KOPT-K1 (cell line): ENCODE measurements at regions not wholly inside any gene's neighbourhood (a gene's known extent, or its start where the extent isn't known, plus 50 kb on each side); places are given as distances from the start of the nearest gene placed in this dataset.

Experiments
- H3K27ac ChIP-seq: fragments of 200-600 bp; sonication (generic); 2 replicates; pipeline ENCODE4 v1.5.1; 2016; ENCODE audit warnings: antibody characterized with exemption, mild to moderate bottlenecking, low read depth, low read length; ENCODE audit not compliant: poor library complexity, severe bottlenecking
- H3K36me3 ChIP-seq: fragments of 200-600 bp; sonication (generic); 2 replicates; pipeline ENCODE4 v1.5.1; 2017; ENCODE audit warnings: antibody characterized with exemption, mild to moderate bottlenecking, low read length, moderate library complexity; ENCODE audit not compliant: insufficient read depth
- H3K9me3 ChIP-seq: fragments of 200-600 bp; sonication (generic); 2 replicates; pipeline ENCODE4 v1.5.1; 2017; ENCODE audit warnings: antibody characterized with exemption, low read length, mild to moderate bottlenecking; ENCODE audit not compliant: insufficient read depth, poor library complexity, severe bottlenecking

- H3K36me3 ChIP-seq, result no peaks in the 10 kb centered on the region
- H3K9me3 ChIP-seq, result peaks cover 14% of the 10 kb centered on the region
- H3K27ac ChIP-seq, result no peak overlapping the region
Observed at GRCh38 chr6:170189236-170189635, 101.6 kb downstream of the DLL1 start.

DNA sequence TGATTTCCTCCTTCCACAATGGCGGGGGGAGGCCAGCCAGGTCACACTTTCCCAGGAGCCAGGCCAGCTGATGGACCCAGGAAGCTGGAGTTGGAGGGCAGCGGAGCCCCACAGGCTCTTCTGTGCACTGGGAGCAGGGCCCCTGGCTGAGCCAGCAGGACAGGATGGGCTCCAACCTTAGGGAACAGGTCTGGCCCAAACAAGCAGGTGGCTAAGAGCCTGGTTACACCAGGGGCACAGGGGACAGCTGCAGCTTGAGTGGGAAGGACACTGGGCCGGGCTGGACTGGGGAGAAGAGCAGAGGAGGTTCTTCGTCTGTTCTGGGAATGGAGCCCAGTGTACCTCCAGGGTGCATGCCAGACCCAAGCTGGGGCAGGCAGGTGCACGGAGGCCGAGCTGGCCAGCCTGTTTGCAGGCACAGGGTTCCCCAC, 102.3 kb downstream of the DLL1 start:
- H3K36me3 ChIP-seq, result no peaks in the 10 kb centered on the region
- peaks cover 7% of the 10 kb centered on the region for H3K9me3 ChIP-seq
- H3K27ac ChIP-seq, result no peak overlapping the region

DNA sequence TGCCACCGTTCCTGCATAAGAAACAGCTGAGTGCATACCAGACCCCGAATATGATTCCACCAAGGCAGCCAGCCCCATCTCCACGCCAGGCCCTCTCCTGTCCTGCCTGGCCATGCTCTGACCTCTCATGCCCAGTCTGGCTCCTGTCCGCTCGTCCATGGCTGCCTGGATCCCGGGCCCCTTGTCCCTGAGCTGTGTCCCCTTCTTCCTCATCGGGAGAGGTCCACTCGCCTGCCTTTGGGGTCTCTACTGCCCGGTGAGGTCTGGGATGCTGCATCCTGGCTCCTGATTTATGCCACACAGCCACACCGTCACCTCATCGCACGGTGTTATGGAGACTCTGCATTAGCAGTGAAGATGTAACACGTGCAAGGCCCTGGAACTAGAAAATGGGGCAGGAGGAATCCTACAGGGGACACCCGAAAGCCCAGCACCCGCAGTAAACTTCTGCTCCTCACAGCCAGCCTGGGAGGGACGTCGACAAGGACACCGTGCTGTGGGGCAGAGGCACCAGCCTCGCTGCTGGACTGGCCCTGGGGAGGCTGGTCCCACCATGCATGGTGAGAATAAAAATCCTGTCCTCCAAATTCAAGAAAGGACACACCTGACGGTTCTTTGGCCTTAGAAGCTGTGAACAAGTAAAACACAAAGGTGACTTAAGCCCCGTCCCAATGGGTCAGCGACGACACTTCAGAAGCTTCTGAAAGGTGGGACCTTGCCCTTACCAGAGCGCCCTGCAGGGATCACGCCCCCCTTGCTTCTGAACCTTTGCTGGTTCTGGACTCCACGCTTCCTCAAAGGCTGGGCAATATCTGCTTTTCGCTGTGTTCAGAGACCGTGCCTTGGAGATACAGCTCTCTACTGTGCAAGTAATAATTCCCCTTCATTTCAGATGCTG, 103.0 kb downstream of the DLL1 start:
- Histone ChIP-seq H3K9me3 (peaks cover under 1% of the 10 kb centered on the region), H3K27ac (no peak overlapping the region), H3K36me3 (no peaks in the 10 kb centered on the region)

DNA sequence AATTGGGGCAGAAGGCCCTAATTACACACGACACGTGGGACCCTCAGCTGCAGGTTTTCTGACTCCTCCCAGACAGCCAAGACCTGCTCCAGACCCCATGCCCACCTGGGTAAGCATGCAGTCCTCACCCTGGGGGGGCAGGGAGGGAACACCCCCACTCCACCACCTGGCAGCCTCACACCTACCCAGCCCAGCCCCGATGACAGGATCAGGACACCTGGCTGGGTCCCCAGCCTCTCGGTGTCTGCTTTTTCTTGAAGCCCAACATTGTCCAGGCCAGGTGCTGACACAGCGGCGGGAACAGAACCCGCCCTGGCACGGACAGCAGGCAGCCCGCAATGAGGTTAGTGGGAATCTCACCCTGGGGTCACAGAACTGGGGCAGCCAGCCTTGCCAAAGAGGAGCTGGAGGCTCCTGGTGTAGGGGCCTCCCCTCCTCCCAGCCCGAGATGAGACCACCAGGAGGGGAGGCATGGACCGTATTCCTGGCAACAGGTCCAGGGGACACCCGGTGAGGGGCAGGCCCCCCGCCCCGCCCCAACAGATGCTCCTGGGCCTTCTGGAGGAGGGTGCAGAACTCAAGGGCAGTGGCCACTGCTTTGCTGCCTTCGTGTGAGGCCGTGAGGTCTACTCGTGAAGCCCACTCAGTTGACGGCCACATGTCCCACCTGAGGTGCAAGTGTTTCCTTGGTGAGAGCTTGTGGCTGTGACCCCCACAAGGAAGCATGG, 103.8 kb downstream of the DLL1 start:
- Histone ChIP-seq H3K27ac (no peak overlapping the region), H3K9me3 (peaks cover 5% of the 10 kb centered on the region), H3K36me3 (no peaks in the 10 kb centered on the region)

GRCh38 chr6:170186006-170186935, 104.6 kb downstream of the DLL1 start:
- Histone ChIP-seq H3K36me3 (no peaks in the 10 kb centered on the region), H3K9me3 (peaks cover 10% of the 10 kb centered on the region), H3K27ac (no peak overlapping the region)

DNA sequence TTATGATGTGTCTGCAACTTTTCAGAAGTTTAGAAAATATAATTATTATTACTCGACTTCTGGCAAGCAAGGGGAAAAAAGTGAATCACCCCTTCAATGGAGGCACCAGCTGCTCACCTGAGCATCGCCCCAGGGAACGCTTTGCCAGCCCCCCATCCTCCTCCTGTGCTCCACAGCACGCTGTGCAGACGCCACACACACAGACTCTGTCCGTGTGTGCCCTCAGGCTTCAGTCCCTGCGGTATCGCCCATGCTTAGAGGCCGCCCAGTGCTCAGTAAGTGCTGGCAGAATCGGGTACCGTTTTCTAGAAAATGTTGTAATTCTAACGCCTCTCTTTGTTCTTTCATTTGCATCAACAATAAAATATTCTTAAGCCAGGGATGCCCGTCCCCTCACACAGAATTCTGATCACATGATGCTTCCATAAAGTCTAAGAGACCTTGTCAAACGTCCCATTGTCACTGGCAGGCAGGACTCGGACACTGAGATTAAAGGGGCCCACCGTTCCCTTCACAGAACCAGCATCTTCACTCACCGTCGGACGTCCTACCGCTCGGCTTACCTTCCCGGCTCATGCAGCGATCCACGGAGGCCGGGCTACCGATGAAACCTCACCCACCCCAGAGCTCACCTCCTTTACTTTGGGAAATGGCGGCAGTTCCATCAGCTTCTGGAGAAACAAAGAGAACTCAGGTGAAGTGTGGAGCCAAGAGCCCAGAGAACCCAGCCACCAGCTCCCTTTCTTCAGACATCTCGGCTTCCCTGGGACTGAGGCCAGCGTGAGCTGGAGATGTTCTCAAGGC, 105.5 kb downstream of the DLL1 start:
- Histone ChIP-seq H3K27ac (no peak overlapping the region), H3K36me3 (no peaks in the 10 kb centered on the region), H3K9me3 (peaks cover 10% of the 10 kb centered on the region)

- Histone ChIP-seq H3K9me3 (peaks cover 10% of the 10 kb centered on the region), H3K27ac (no peak overlapping the region), H3K36me3 (no peaks in the 10 kb centered on the region)
Observed at GRCh38 chr6:170184316-170184715, 106.6 kb downstream of the DLL1 start.

GRCh38 chr6:170183521-170183920, 107.4 kb downstream of the DLL1 start:
- Histone ChIP-seq H3K36me3 (no peaks in the 10 kb centered on the region), H3K9me3 (peaks cover 10% of the 10 kb centered on the region), H3K27ac (no peak overlapping the region)

DNA sequence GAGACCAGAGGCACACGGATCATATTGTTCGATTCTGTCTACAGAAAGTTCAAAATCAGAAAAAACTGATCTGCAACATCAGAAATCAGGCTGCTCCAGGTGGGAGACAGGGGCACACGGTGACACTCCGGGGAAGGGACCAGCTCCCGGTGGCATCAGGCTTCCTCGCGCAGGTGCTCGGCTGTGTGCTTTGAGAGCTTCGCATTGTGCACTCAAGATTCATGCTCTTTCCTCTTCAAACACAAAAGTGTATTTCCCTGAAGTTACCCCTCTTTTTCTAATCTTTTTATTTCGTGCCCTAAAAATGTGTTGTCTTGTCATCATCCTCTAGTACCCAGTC, 108.1 kb downstream of the DLL1 start:
- Histone ChIP-seq H3K9me3 (peaks cover 10% of the 10 kb centered on the region), H3K36me3 (no peaks in the 10 kb centered on the region), H3K27ac (no peak overlapping the region)

GRCh38 chr6:170182093-170182780, 108.6 kb downstream of the DLL1 start:
- Histone ChIP-seq H3K27ac (no peak overlapping the region), H3K9me3 (peaks cover 10% of the 10 kb centered on the region), H3K36me3 (no peaks in the 10 kb centered on the region)

DNA sequence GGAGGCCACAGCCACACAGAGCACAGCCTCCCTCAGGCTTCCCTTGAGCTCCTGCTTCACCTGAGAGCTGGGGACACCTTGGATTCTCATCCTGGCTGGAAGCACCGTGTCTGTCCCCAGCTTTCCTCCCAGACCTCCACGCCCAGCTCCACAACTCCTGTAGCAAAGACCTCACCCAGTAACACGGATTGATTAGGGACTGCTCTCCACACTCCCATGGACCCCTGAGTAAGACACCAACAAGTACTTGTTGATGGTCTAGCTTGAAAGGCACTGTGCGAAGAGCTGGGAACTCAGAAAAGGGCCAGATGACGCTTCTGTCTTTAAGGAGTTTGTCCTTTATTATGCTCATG, 109.6 kb downstream of the DLL1 start:
- Histone ChIP-seq H3K9me3 (peaks cover 10% of the 10 kb centered on the region), H3K27ac (no peak overlapping the region), H3K36me3 (no peaks in the 10 kb centered on the region)

DNA sequence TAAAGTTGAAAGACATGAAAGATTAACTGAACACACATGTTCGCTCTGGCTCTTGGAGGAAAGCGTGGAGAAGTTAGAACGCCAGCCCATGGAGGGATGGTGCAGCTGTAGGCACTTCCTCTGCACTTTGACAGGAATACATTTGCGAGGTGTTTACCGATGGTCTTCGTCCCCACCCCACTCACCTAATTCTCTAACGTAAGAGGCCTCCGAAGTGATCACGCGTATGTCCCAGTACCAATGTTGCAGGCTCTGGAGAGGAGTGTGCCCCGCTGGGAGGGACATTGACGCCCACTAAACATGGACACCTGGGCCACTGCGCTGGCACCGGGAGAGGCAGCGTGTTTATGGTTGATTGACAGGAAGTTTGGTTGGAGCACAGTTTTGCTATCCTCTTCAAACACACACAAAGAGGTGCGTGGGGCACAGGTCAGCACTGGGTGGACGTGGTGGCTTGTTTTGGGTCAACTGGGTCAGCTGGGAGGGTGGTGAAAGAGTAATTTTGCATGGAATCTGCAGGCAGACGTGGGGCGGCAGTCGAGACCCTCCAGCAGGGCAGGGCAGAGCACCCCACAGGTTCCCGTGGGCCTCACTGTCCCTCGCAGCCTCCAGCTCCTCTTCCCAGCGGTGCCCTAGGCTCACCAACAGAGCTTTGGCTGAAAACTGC, 110.1 kb downstream of the DLL1 start:
- Histone ChIP-seq H3K9me3 (peaks cover 10% of the 10 kb centered on the region), H3K36me3 (no peaks in the 10 kb centered on the region), H3K27ac (no peak overlapping the region)

DNA sequence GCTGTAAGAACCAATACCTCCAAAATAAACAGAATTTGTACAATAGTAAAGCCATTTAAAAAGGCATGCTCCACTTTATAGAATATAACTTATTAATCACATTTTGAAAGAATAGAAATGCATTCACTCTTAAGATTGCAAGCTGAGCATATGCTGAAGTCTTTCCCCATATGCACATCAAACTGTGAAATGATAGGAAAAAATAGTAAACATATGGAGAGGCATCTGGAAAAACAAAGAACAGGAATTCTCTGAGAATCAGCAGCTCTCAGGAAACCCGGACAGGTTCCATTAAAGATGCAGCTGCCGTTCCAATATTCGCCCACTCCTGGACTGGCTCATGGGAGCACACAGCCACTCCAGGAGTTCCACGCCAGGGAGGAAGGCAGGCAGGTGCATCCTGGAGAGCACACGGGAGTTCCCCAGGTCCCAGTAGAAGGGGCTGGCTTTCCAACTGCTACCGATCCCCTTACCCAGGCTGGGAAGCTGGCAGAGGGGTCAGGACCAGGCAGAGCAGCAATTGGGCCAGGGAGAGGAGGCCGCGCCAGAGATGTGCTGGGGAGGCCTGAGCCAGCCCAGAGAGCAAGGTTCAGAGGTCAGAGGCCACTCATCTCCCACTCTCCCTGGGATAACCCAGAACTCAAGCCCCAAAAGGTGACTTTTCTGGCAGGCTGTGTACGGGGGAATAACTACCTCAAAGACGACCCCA, 111.1 kb downstream of the DLL1 start:
- no peak overlapping the region for H3K27ac ChIP-seq
- H3K9me3 ChIP-seq, result peaks cover 10% of the 10 kb centered on the region
- no peaks in the 10 kb centered on the region for H3K36me3 ChIP-seq
